ENCODE measurements at regions not wholly inside any gene's neighbourhood (a gene's known extent, or its start where the extent isn't known, plus 50 kb on each side); places are given as distances from the start of the nearest gene placed in this dataset.
A peak's percentile ranks its signal among the peaks of the same experiment; 100 is the strongest.
"Not testable (repeated sequence)": the region's sequence is repeated elsewhere in the genome, so short reads cannot be mapped to it uniquely, and the experiment has no call there.

- no peak for DNase-seq
Measured at GRCh38 chr4:186481998-186482790, 73.2 kb downstream of the MTNR1A start.

- no peak for DNase-seq
Measured at GRCh38 chr4:186475202-186475601, 80.2 kb downstream of the MTNR1A start.

GRCh38 chr4:186473933-186474332 is 81.4 kb downstream of the MTNR1A start:
- no peak for DNase-seq

- DNase-seq = no peak
Measured at GRCh38 chr4:186472948-186473347, 82.4 kb downstream of the MTNR1A start.

GRCh38 chr4:186471441-186471840 is 83.9 kb downstream of the MTNR1A start:
- DNase-seq = no peak

- no peak for DNase-seq
Measured at GRCh38 chr4:186458050-186458449, 97.3 kb downstream of the MTNR1A start.

GRCh38 chr4:186451982-186452381 is 103.4 kb downstream of the MTNR1A start:
- no peak for DNase-seq

- no peak for DNase-seq
Measured at GRCh38 chr4:186449954-186450353, 105.4 kb downstream of the MTNR1A start.

- DNase-seq = no peak
Measured at GRCh38 chr4:186445040-186445439, 110.3 kb downstream of the MTNR1A start.

- no peak for DNase-seq
Measured at GRCh38 chr4:186441502-186441901, 113.9 kb downstream of the MTNR1A start.

- no peak for DNase-seq
Measured at GRCh38 chr4:186428481-186428880, 126.9 kb downstream of the MTNR1A start.

GRCh38 chr4:186424745-186425144 is 130.6 kb downstream of the MTNR1A start:
- no peak for DNase-seq

- DNase-seq = no peak
Measured at GRCh38 chr4:186422296-186422695, 133.1 kb downstream of the MTNR1A start.

GRCh38 chr4:186416451-186417060 is 138.8 kb downstream of the MTNR1A start:
- DNase-seq = no peak

GRCh38 chr4:186414390-186414789 is 141.0 kb downstream of the MTNR1A start:
- DNase-seq = no peak

GRCh38 chr4:186405957-186406356 is 140.0 kb downstream of the F11 start:
- peak in 1 of 56 donors; percentile 15 for DNase-seq

GRCh38 chr4:186404562-186405134 is 138.7 kb downstream of the F11 start:
- DNase-seq = no peak

- no peak for DNase-seq
Measured at GRCh38 chr4:186400676-186401075, 134.7 kb downstream of the F11 start.

GRCh38 chr4:186392017-186392416 is 126.0 kb downstream of the F11 start:
- DNase-seq = no peak

GRCh38 chr4:186384328-186384727 is 118.3 kb downstream of the F11 start:
- DNase-seq = not testable (repeated sequence)

GRCh38 chr4:186368281-186368680 is 102.3 kb downstream of the F11 start:
- no peak for DNase-seq

GRCh38 chr4:186366326-186366725 is 100.3 kb downstream of the F11 start:
- no peak for DNase-seq

GRCh38 chr4:186363038-186363437 is 97.0 kb downstream of the F11 start:
- not testable (repeated sequence) for DNase-seq
